HT1080 (cell line): ENCODE measurements at regions not wholly inside any gene's neighbourhood (a gene's known extent, or its start where the extent isn't known, plus 50 kb on each side); places are given as distances from the start of the nearest gene placed in this dataset.

ENCODE experiments used
- DNase-seq: peaks from one replicate; pipeline ENCODE4 v3.0.0-alpha.2; 2015; ENCODE audit warnings: low read depth

DNA sequence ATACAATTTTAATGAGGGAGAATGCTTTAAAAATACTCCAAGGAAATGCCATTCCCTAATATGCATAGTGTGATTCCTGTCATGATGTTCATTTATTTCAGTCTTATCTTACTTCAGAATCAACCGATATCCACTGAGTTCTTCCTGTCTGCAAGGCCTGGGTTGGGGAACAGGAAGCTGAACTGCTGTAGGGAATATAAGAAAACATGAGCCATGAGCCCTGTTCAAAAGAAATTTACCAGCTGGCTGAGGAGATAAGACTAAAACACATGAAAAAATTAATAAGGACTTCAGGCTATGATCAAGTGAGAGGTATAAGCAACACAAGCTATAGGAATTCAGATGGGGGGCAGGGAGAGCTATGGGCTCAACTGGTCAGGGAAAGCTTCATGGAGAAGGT lies 184.7 kb downstream of the PLPP4 start:
- no peak for DNase-seq

- no peak for DNase-seq
Observed at GRCh38 chr10:120643351-120643750, 186.3 kb downstream of the PLPP4 start.

- DNase-seq = no peak
Observed at GRCh38 chr10:120644556-120645410, 187.8 kb downstream of the PLPP4 start.

- DNase-seq = no peak
Observed at GRCh38 chr10:120646159-120646732, 189.2 kb downstream of the PLPP4 start.

GRCh38 chr10:120646738-120647456 lies 189.9 kb downstream of the PLPP4 start:
- no peak for DNase-seq

- DNase-seq = peak; percentile 39
Observed at GRCh38 chr10:120650705-120651399, 193.8 kb downstream of the PLPP4 start.

DNA sequence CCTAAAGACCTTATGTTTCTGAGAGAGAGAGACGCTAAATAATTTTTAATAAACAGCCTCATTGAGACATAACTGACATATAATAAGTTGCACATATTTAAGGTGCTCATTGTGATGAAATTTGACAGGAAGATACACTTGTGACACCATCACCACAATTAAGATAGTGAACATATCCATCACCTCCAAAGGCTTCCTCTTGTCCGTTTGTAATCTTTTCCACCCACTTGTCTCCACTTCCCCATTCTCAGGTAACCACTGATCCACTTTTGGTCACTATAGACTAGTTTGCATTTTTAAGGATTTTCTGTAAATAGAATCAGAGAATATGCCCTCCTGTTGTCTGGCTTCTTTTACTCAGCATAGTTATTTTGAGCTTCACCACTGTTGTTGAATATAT lies 195.1 kb upstream of the WDR11 start:
- no peak for DNase-seq

DNA sequence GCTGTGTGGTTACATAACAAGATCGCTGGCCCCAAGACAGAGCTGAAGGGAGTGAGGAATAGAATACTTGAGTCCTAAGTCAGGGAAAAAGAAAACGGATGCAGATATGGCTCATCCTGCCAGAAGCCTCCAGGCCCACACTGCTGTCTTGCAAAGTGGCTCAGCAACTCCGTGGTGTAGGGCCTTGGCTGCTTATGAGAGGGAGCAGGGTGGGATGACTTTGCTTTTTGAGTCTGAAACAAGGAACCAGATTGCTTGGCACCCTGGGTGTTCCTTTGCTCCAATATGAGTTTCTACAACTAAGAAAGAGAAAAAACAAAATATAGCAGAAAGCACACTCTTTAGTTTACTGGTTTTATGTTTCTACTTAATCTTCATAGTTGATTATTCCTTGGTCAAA lies 193.8 kb upstream of the WDR11 start:
- no peak for DNase-seq

DNA sequence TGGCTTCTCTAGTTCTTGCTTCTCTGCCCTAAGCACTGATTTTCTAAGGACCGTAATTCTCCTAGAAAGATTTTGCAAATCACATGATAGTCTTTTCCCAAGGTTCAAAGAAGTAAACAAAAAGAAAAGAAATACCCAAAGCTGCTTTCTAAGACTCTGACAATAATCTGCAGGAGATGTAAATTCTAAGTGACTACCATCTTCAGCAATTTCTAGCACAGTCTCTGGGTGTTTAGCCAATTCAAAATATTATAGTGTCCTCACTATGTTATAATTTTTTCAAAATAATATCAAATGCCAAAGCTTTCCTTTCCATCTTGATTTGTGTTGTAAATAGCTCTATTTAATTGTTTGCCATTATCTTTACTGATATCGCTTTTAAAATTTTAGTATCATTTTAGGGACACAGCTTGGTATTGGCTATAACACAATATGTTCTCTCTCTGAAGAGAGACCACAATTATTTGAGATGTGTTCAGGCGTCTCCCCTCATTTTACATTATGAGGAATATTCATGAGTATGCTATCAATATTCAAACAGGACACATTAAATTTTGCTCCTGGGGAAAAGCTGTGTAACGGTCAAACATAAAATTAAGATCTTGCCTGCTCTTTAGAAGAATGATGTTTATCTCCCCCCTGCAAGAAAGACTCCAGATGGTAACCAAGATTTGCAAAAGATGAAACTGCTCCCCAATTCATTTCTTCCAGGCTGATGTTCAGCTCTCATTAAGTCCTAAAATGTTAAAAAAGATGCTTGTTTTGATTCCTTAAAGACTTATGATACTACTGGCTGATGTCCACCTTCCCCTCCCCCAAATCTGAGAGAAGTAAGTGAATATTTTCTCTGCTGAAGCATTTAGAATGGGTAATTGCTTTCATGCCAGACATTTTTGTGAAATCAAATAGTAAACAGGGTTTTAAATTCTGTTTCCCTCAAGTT lies 191.9 kb upstream of the WDR11 start:
- no peak for DNase-seq

- DNase-seq = no peak
Observed at GRCh38 chr10:120666308-120666707, 184.9 kb upstream of the WDR11 start.

DNA sequence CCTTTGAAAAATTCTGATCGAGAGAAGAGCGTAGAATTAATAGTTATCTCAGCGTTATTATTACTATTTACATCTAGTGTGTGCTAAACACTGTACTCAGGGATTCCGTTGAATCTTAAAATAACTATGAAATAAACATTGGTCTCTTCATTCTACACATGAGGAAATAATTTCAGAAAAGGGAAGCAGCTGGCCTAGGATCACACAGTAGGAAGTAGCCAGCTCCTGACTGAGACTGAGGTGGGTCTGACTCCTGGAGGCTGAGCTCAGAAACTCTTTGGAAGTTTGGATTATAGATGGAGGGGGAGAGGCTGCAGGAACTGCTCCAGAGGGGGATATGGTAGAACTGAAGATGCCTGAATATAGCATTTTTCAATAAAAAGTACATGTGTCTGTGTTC lies 183.9 kb upstream of the WDR11 start:
- no peak for DNase-seq

DNA sequence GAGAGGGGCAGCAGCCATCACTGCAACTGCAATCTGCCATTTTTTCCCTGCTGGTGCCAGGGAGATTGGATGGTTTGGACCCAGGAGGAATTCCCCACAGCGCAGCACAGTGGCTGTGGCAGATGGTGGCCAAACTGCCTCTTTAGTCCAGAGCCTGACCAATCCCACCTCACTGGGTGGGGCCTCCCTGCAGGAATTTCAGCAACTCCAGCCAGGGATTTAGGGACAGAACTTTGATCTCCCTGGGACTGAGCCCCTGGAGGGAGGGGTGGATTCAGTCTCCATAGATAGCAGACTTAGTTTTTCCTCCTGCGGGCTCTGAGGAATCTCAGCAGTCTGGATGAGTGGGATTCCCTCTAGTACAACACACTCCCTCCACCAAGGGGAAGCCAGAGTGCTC lies 179.7 kb upstream of the WDR11 start:
- no peak for DNase-seq

DNA sequence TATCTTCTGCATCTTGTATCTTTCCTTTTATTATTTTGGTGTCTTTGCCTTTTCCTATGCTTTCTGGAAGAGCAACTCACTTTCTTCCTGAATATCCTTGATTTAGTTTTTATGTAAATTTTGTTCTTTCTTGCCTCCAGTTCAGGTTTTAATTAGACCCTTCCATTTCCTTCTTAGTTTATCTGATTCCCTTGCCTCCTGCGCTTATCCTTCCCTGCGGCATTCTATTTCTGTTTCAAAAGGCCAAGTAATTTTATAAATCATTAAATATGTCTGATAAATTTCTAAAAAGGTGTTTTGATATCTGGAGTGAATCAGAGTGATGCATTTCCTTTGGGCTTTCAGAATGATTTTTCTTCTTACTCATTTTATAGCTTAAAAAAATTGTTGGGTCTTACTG lies 167.7 kb upstream of the WDR11 start:
- no peak for DNase-seq

DNA sequence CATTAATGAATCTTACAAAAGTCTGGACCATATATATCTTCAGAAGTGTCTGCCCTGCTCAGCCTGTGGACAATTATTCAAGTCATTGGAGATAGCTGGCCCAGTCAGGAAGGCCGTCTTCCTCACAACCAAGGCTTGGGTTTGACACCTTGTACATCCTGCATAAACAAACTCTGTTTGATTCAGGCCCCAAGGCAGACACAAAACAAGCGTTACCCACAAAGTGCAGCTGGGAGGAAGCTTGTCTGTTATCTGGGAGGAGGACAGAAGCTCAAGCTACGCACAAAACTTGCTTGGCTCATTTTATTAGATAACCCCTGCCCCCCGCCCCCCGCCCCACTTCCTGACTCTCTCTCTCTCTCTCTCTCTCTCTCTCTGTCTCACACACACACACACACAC lies 166.9 kb upstream of the WDR11 start:
- DNase-seq = no peak

DNA sequence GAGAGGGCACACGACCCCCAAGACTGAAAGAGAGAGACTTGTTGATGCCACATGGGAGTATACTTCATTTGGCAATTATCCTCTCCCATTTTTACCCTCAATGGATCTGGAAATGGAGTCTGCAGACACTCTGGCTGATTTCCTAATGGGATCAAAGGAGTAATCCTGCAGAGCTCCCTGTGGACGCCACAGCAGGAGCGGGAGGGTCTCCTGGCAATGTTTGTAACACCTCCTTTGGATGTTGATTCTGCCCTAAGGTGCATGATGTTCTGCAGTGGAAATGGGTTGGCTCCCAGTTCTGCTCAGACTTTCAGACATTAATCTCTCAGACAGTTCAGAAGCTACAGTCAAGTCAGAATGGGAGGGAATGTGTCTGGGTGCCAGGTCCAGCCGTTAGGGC lies 166.0 kb upstream of the WDR11 start:
- no peak for DNase-seq

DNA sequence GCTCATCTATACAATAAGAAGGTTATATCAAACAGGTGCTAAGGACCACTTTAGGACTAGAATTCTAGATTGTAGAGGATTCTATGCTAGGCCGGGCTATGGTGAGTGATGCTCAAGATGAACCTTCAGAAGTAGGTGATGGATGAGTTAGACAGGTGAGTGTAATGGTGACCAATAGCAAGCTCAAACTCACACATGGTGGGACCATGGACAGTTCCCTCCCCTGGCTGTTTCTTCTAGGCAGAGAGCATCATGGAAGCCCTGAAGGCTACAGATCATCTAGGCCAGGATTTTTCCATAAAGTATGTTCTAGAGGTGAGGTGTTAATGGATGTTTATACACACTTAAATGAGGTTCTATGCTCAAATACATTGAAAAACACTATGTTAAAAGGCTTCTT lies 162.2 kb upstream of the WDR11 start:
- no peak for DNase-seq

GRCh38 chr10:120689777-120690529 lies 161.2 kb upstream of the WDR11 start:
- no peak for DNase-seq

DNA sequence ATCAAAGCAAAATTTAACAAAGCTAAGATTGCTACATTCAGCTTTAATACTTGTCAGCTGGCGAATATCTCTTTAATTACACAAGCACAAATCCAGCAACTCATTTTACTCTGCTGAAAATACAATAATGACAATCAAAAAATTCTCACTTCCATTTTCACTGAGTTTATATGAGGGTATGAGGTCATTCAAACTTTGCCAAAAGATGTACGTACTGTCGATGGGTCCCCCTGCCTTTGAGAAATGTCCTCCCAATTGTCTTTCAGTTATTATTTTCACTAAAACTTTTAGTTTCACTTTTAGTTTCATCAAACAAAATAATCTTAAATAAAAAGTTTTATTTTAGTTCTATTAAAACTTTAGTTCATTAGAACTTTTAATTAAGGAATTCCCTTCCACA lies 159.5 kb upstream of the WDR11 start:
- DNase-seq = no peak

DNA sequence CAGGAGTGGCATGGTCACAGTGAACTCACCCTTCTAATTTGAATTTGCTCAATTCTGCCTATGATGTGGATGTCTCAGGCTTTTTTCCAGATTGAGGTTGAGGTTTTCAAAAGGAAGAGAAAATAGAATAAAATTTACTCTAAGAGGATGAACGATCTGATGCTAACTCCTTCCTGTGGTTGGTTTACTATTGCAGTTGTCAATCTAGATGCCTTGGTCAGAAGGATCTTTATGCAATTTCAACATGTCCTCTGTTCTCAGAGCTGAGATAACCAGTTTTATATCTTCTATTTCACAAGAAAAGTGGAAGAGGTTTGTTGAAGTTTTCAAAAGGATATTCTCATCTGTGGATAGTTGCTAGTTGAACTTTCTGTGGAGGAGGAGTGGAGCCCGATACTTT lies 150.7 kb upstream of the WDR11 start:
- no peak for DNase-seq

- no peak for DNase-seq
Observed at GRCh38 chr10:120701381-120701780, 149.8 kb upstream of the WDR11 start.
